Liver (tissue), 8 donors: ENCODE measurements at regions not wholly inside any gene's neighbourhood (a gene's known extent, or its start where the extent isn't known, plus 50 kb on each side); places are given as distances from the start of the nearest gene placed in this dataset.

Source experiments
- DNase-seq: peaks from one replicate; pipeline ENCODE4 v3.0.0-alpha.2; 2017; ENCODE audit warnings: low spot score
- H3K27ac ChIP-seq, 2 donors: one replicate each; pipeline ENCODE4 v1.7.0; 2013; ENCODE audit warnings: inconsistent platforms in 2 of 2, low read length in 2 of 2, control low read depth in 1 of 2, low read depth in 1 of 2, mild to moderate bottlenecking in 1 of 2
- H3K27me3 ChIP-seq, 4 donors: one replicate each; pipeline versions ENCODE4 v1.6.1 to v1.7.0; 2013; ENCODE audit warnings: low read length in 3 of 4, inconsistent platforms in 1 of 4, mild to moderate bottlenecking in 1 of 4, moderate library complexity in 1 of 4; ENCODE audit not compliant: control insufficient read depth in 4 of 4, insufficient read depth in 4 of 4
- H3K36me3 ChIP-seq, 4 donors: one replicate each; pipeline versions ENCODE4 v1.6.1 to v1.7.0; 2013; ENCODE audit warnings: low read length in 3 of 4, mild to moderate bottlenecking in 3 of 4, low read depth in 1 of 4, moderate library complexity in 1 of 4; ENCODE audit not compliant: control insufficient read depth in 4 of 4, insufficient read depth in 3 of 4
- H3K4me1 ChIP-seq, 4 donors: one replicate each; pipeline versions ENCODE4 v1.6.1 to v1.7.0; 2013; ENCODE audit warnings: low read length in 3 of 4, mild to moderate bottlenecking in 3 of 4, moderate library complexity in 1 of 4; ENCODE audit not compliant: control insufficient read depth in 4 of 4, insufficient read depth in 4 of 4
- H3K4me3 ChIP-seq, 3 donors: one replicate each; pipeline versions ENCODE4 v1.6.1 to v1.7.0; 2013; ENCODE audit warnings: low read length in 3 of 3, control low read depth in 1 of 3, low read depth in 1 of 3, mild to moderate bottlenecking in 1 of 3
- H3K9ac ChIP-seq, 2 donors: one replicate each; pipeline ENCODE4 v1.7.0; 2013; ENCODE audit warnings: low read length in 2 of 2, mild to moderate bottlenecking in 2 of 2, moderate library complexity in 2 of 2, control low read depth in 1 of 2, low read depth in 1 of 2
- H3K9me3 ChIP-seq, 4 donors: one replicate each; pipeline versions ENCODE4 v1.6.1 to v1.7.0; 2013; ENCODE audit warnings: low read length in 3 of 4; ENCODE audit not compliant: control insufficient read depth in 4 of 4
- CTCF ChIP-seq: fragments of 150-350 bp; IDR thresholded peaks from 2 replicates; pipeline ENCODE4 v1.5.1; 2017; ENCODE audit warnings: improper control_type of control experiment, low read depth, low read length; ENCODE audit not compliant: missing input control
- EGR1 ChIP-seq, 2 donors: IDR thresholded peaks; 2 replicates each; pipeline ENCODE4 v1.6.1; 2016 to 2018; ENCODE audit warnings: antibody characterized with exemption in 2 of 2, low read depth in 2 of 2
- FOXA1 ChIP-seq: IDR thresholded peaks from 2 replicates; pipeline ENCODE4 v1.6.1; 2016; ENCODE audit warnings: antibody characterized with exemption
- FOXA2 ChIP-seq: IDR thresholded peaks from 2 replicates; pipeline ENCODE4 v1.6.1; 2016; ENCODE audit warnings: antibody characterized with exemption
- GABPA ChIP-seq, 2 donors: IDR thresholded peaks in 1 of 2; conservative IDR thresholded peaks in 1 of 2; 2 replicates each; pipeline ENCODE4 v1.6.1; 2016; ENCODE audit warnings: antibody characterized with exemption in 2 of 2, mild to moderate bottlenecking in 1 of 2, moderate library complexity in 1 of 2
- HNF4A ChIP-seq, 2 donors: conservative IDR thresholded peaks; 2 replicates each; pipeline ENCODE4 v1.6.1; 2016; ENCODE audit warnings: antibody characterized with exemption in 2 of 2, mild to moderate bottlenecking in 2 of 2
- HNF4G ChIP-seq: IDR thresholded peaks from 2 replicates; pipeline ENCODE4 v1.6.1; 2016; ENCODE audit warnings: antibody characterized with exemption
- JUND ChIP-seq, 2 donors: IDR thresholded peaks; 2 replicates each; pipeline ENCODE4 v1.6.1; 2016; ENCODE audit warnings: antibody characterized with exemption in 2 of 2
- NR2F2 ChIP-seq: IDR thresholded peaks from 2 replicates; pipeline ENCODE4 v1.6.1; 2016; ENCODE audit warnings: antibody characterized with exemption
- RAD21 ChIP-seq, 2 donors: IDR thresholded peaks; 2 replicates each; pipeline ENCODE4 v1.6.1; 2016; ENCODE audit warnings: antibody characterized with exemption in 2 of 2, mild to moderate bottlenecking in 2 of 2
- REST ChIP-seq: IDR thresholded peaks from 2 replicates; pipeline ENCODE4 v1.6.1; 2016; ENCODE audit warnings: antibody characterized with exemption, mild to moderate bottlenecking
- RXRA ChIP-seq, 2 donors: IDR thresholded peaks; 2 replicates each; pipeline ENCODE4 v1.6.1; 2017 to 2018; ENCODE audit warnings: antibody characterized with exemption in 2 of 2, mild to moderate bottlenecking in 1 of 2
- SP1 ChIP-seq: IDR thresholded peaks from 2 replicates; pipeline ENCODE4 v1.6.1; 2018; ENCODE audit warnings: antibody characterized with exemption, mild to moderate bottlenecking
- TAF1 ChIP-seq: conservative IDR thresholded peaks from 2 replicates; pipeline ENCODE4 v1.6.1; 2016; ENCODE audit warnings: antibody characterized with exemption, mild to moderate bottlenecking
- YY1 ChIP-seq: IDR thresholded peaks from 2 replicates; pipeline ENCODE4 v1.6.1; 2016; ENCODE audit warnings: antibody characterized with exemption, mild to moderate bottlenecking
- WGBS: extraction: QIAGEN DNeasy Blood & Tissue Kit; methylation state at CpG from one replicate; pipeline ENCODE4 v1.1.7; 2013; 5-methylcytosine and 5-hydroxymethylcytosine counted together
- TF ChIP-seq, protein P1 (sequence below): IDR thresholded peaks from 2 replicates; pipeline ENCODE4 v1.6.1; 2016; ENCODE audit warnings: antibody characterized with exemption
- TF ChIP-seq, protein P2 (sequence below): IDR thresholded peaks from 2 replicates; pipeline ENCODE4 v1.6.1; 2016; ENCODE audit warnings: antibody characterized with exemption
- donor health status: healthy.
- donor health status: healthy.
- donor health status: healthy.
- donor health status: healthy.
- donor health status: healthy.

DNA sequence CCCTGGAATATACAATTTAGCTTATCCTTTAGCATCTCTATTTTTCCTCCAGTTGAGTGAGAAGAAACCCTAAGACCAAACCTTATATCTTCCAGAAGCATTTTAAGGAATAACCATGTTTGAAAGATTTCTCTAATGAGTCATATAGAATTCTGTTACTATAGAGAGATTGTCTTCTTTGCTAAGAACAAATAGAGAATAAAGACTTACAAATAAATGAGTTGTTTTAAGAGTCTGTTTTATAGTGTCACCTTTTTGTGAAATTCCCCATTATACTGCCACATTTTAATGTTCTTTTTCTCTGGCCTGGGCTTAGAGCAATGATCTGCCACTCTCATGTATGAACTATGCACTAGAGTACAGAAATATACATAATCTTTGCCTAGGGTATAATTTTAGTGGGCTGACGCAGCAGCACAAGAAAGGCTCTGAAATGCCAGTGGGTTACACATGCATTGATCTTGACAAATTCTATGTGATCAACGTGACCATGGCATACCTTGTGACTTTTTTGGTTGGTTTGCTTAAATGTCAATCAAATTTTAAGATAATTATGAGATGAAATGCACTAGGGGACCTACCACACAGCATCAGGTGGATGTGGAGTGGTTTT, 145.1 kb upstream of the MKLN1 start:
- Histone ChIP-seq H3K27ac (no peak overlapping the region), H3K9ac (no peak overlapping the region), H3K4me3 (no peak overlapping the region), H3K4me1 (no peaks in the 10 kb centered on the region), H3K9me3 (no peaks in the 10 kb centered on the region), H3K27me3 (no peaks in the 10 kb centered on the region), H3K36me3 (no peaks in the 10 kb centered on the region)
- no peak for DNase-seq
- no peak for TF ChIP-seq EGR1 (IDR thresholded peaks at IDR 0.05; ENCODE audit: low read depth in 2 of 2)
- TF ChIP-seq, protein P1, sequence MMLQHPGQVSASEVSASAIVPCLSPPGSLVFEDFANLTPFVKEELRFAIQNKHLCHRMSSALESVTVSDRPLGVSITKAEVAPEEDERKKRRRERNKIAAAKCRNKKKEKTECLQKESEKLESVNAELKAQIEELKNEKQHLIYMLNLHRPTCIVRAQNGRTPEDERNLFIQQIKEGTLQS, result no peak
- no peak for TF ChIP-seq GABPA (IDR thresholded peaks at IDR 0.05 in 1 of 2, conservative IDR thresholded peaks at IDR 0.05 in 1 of 2)
- TF ChIP-seq HNF4G, result no peak
- TF ChIP-seq REST, result no peak
- TF ChIP-seq RXRA (IDR thresholded peaks at IDR 0.05), result no peak
- no peak for TF ChIP-seq NR2F2
- TF ChIP-seq YY1, result no peak
- TF ChIP-seq TAF1, result no peak
- TF ChIP-seq FOXA2, result no peak
- WGBS, result 90% methylated on average over 2 of the region's 2 CpGs

DNA sequence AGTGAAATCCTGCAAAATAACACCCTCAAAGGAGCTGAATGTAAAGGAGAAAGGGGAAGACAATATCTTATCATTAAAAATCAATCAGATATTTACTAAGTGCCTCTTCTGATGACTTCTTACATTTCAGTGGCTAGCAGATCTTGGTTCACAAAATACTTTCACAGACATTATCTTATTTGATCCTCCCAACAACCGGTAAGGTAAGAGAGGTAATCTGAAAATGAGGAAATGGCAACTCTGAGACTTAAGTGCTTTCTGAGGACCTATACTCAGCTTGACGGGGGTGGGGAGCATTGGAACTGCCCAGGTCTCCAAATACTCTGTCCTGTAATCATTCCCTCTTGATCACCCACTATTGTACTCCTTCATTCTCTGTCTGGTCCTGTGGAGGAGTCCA, 144.6 kb upstream of the MKLN1 start:
- H3K27ac ChIP-seq, result no peak overlapping the region
- no peak for DNase-seq
- WGBS, result 81% methylated on average over 2 of the region's 2 CpGs
- no peaks in the 10 kb centered on the region for H3K9me3 ChIP-seq
- no peaks in the 10 kb centered on the region for H3K4me1 ChIP-seq
- TF ChIP-seq GABPA (IDR thresholded peaks at IDR 0.05 in 1 of 2, conservative IDR thresholded peaks at IDR 0.05 in 1 of 2), result no peak
- TF ChIP-seq, protein P2, sequence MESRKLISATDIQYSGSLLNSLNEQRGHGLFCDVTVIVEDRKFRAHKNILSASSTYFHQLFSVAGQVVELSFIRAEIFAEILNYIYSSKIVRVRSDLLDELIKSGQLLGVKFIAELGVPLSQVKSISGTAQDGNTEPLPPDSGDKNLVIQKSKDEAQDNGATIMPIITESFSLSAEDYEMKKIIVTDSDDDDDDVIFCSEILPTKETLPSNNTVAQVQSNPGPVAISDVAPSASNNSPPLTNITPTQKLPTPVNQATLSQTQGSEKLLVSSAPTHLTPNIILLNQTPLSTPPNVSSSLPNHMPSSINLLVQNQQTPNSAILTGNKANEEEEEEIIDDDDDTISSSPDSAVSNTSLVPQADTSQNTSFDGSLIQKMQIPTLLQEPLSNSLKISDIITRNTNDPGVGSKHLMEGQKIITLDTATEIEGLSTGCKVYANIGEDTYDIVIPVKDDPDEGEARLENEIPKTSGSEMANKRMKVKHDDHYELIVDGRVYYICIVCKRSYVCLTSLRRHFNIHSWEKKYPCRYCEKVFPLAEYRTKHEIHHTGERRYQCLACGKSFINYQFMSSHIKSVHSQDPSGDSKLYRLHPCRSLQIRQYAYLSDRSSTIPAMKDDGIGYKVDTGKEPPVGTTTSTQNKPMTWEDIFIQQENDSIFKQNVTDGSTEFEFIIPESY, result no peak
- TF ChIP-seq CTCF, result no peak
- no peak for TF ChIP-seq EGR1 (IDR thresholded peaks at IDR 0.05; ENCODE audit: low read depth in 2 of 2)
- TF ChIP-seq RAD21 (IDR thresholded peaks at IDR 0.05), result no peak
- TF ChIP-seq, protein P1, result no peak
- TF ChIP-seq JUND (IDR thresholded peaks at IDR 0.05), result no peak
- no peak for TF ChIP-seq YY1
- TF ChIP-seq HNF4A (conservative IDR thresholded peaks at IDR 0.05), result no peak
- TF ChIP-seq FOXA1, result no peak
- TF ChIP-seq TAF1, result no peak
- TF ChIP-seq SP1, result no peak
- TF ChIP-seq RXRA (IDR thresholded peaks at IDR 0.05), result no peak
- no peak overlapping the region for H3K4me3 ChIP-seq
- no peaks in the 10 kb centered on the region for H3K27me3 ChIP-seq
- H3K9ac ChIP-seq, result no peak overlapping the region
- H3K36me3 ChIP-seq, result no peaks in the 10 kb centered on the region
